Stomach (tissue), 4 donors: ENCODE measurements at regions not wholly inside any gene's neighbourhood (a gene's known extent, or its start where the extent isn't known, plus 50 kb on each side); places are given as distances from the start of the nearest gene placed in this dataset.

Experiments used
- CTCF ChIP-seq, 7 experiments: fragments of 450-650 bp in 4 of 7; fragments of 200-600 bp in 3 of 7; sonication (generic) in 3 of 7; IDR thresholded peaks; one replicate each; pipeline ENCODE4 v1.5.1; 2016 to 2019; ENCODE audit warnings: antibody characterized with exemption in 7 of 7, control low read depth in 2 of 7, mild to moderate bottlenecking in 1 of 7
- POLR2A ChIP-seq, 4 donors: fragments of 450-650 bp; IDR thresholded peaks; one replicate each; pipeline ENCODE4 v1.6.1; 2016; ENCODE audit warnings: antibody characterized with exemption in 4 of 4, control low read depth in 2 of 4, mild to moderate bottlenecking in 1 of 4, moderate library complexity in 1 of 4
- POLR2AphosphoS5 ChIP-seq, 3 donors: sonication (generic); formaldehyde crosslinking; IDR thresholded peaks; one replicate each; pipeline ENCODE4 v1.6.1; 2016; ENCODE audit warnings: antibody characterized with exemption in 3 of 3

GRCh38 chr1:201686714-201687455 is 142.1 kb upstream of the IPO9 start:
- TF ChIP-seq CTCF (IDR thresholded peaks at IDR 0.05) (no peak), POLR2AphosphoS5 (IDR thresholded peaks at IDR 0.05) (peak in 1 of 3 donors; percentile 50), POLR2A (IDR thresholded peaks at IDR 0.05) (no peak)
